GM23338 (cell line): ENCODE measurements at regions not wholly inside any gene's neighbourhood (a gene's known extent, or its start where the extent isn't known, plus 50 kb on each side); places are given as distances from the start of the nearest gene placed in this dataset.

ENCODE experiments used
- ATAC-seq: fragments of 200-7000 bp; cut with Tn5 transposase; 3 replicates; pipeline ENCODE4 v1.9.1; 2020
- DNase-seq: peaks from one replicate; pipeline ENCODE4 v3.0.0-alpha.2; 2015; ENCODE audit warnings: low spot score
- H2AFZ ChIP-seq: fragments of 200-600 bp; sonication (generic); 2 replicates; pipeline ENCODE4 v1.8.0; 2016; ENCODE audit warnings: antibody characterized with exemption, mild to moderate bottlenecking, moderate library complexity
- H3F3A ChIP-seq: fragments of 200-600 bp; sonication (generic); replicated peaks from 2 replicates; pipeline ENCODE4 v1.8.0; 2017; ENCODE audit warnings: antibody characterized with exemption, mixed run types, low read depth
- H3K27ac ChIP-seq: fragments of 200-600 bp; sonication (generic); 2 replicates; pipeline ENCODE4 v1.6.1; 2016; ENCODE audit warnings: low read depth
- H3K27me3 ChIP-seq: fragments of 200-600 bp; sonication (generic); 2 replicates; pipeline ENCODE4 v1.8.0; 2016; ENCODE audit warnings: mild to moderate bottlenecking, mixed run types, moderate library complexity; ENCODE audit not compliant: insufficient read depth
- H3K36me3 ChIP-seq: fragments of 200-600 bp; sonication (generic); 2 replicates; pipeline ENCODE4 v1.8.0; 2016; ENCODE audit warnings: mild to moderate bottlenecking; ENCODE audit not compliant: insufficient read depth
- H3K4me1 ChIP-seq: fragments of 200-600 bp; sonication (generic); 2 replicates; pipeline ENCODE4 v1.8.0; 2016; ENCODE audit warnings: mild to moderate bottlenecking, moderate library complexity; ENCODE audit not compliant: insufficient read depth
- H3K4me2 ChIP-seq: fragments of 200-600 bp; sonication (generic); 2 replicates; pipeline ENCODE4 v1.7.1; 2017; ENCODE audit warnings: mixed run types
- H3K4me3 ChIP-seq: fragments of 200-600 bp; sonication (generic); 2 replicates; pipeline ENCODE4 v1.6.1; 2016; ENCODE audit warnings: mixed run types
- H3K79me2 ChIP-seq: fragments of 200-600 bp; sonication (generic); replicated peaks from 2 replicates; pipeline ENCODE4 v1.8.0; 2017; ENCODE audit warnings: mild to moderate bottlenecking; ENCODE audit not compliant: insufficient read depth
- H3K9me2 ChIP-seq: fragments of 200-600 bp; sonication (generic); 2 replicates; pipeline ENCODE4 v1.8.0; 2017; ENCODE audit not compliant: insufficient read depth
- H4K20me1 ChIP-seq: fragments of 200-600 bp; sonication (generic); replicated peaks from 2 replicates; pipeline ENCODE4 v1.8.0; 2017; ENCODE audit warnings: mild to moderate bottlenecking; ENCODE audit not compliant: insufficient read depth
- H3K27ac Mint-ChIP-seq: 2 replicates; pipeline ENCODE4 v1.8.0; 2020; ENCODE audit warnings: inconsistent platforms, mild to moderate bottlenecking, moderate library complexity, mixed read lengths
- H3K27me3 Mint-ChIP-seq: 3 replicates; pipeline ENCODE4 v1.8.0; 2022; ENCODE audit warnings: low read depth, mild to moderate bottlenecking, moderate library complexity, mixed read lengths, inconsistent platforms; ENCODE audit not compliant: insufficient read depth, poor library complexity
- H3K36me3 Mint-ChIP-seq: 3 replicates; pipeline ENCODE4 v1.8.0; 2021; ENCODE audit warnings: low read depth, mild to moderate bottlenecking, inconsistent platforms, moderate library complexity, mixed read lengths
- H3K4me1 Mint-ChIP-seq: 3 replicates; pipeline ENCODE4 v1.8.0; 2020; ENCODE audit warnings: mild to moderate bottlenecking, inconsistent platforms, mixed read lengths
- H3K4me3 Mint-ChIP-seq: 3 replicates; pipeline ENCODE4 v1.8.0; 2021; ENCODE audit warnings: moderate library complexity, mild to moderate bottlenecking, inconsistent platforms, mixed read lengths
- H3K9me3 Mint-ChIP-seq: 3 replicates; pipeline ENCODE4 v1.8.0; 2020; ENCODE audit warnings: moderate library complexity, mild to moderate bottlenecking, inconsistent platforms, mixed read lengths
- CREB1 ChIP-seq: fragments of 250-450 bp; sonication (Bioruptor Pico); IDR thresholded peaks from 2 replicates; pipeline ENCODE4 v1.5.0; 2020; ENCODE audit warnings: low read depth, mild to moderate bottlenecking, moderate library complexity
- ETS1 ChIP-seq: IDR thresholded peaks from 2 replicates; pipeline ENCODE4 v1.6.1; 2016; ENCODE audit warnings: antibody characterized with exemption
- EZH2 ChIP-seq: fragments of 200-600 bp; sonication (generic); IDR thresholded peaks from one replicate; pipeline ENCODE4 v1.8.0; 2017; ENCODE audit warnings: antibody characterized with exemption, mild to moderate bottlenecking, low read depth; ENCODE audit not compliant: unreplicated experiment
- EZH2phosphoT487 ChIP-seq: fragments of 200-600 bp; sonication (generic); IDR thresholded peaks from one replicate; pipeline ENCODE4 v1.8.1; 2018; ENCODE audit warnings: antibody characterized with exemption; ENCODE audit not compliant: unreplicated experiment
- JUNB ChIP-seq: IDR thresholded peaks from one replicate; pipeline ENCODE4 v1.6.1; 2016; ENCODE audit warnings: antibody characterized with exemption; ENCODE audit not compliant: unreplicated experiment
- NANOG ChIP-seq: IDR thresholded peaks from 2 replicates; pipeline ENCODE4 v1.6.1; 2016; ENCODE audit warnings: antibody characterized with exemption, borderline replicate concordance
- POLR2AphosphoS5 ChIP-seq: IDR thresholded peaks from 2 replicates; pipeline ENCODE4 v1.6.1; 2016; ENCODE audit warnings: antibody characterized with exemption, low read depth
- STAT1 ChIP-seq: IDR thresholded peaks from one replicate; pipeline ENCODE4 v1.6.1; 2016; ENCODE audit warnings: antibody characterized with exemption; ENCODE audit not compliant: unreplicated experiment
- ZNF114 ChIP-seq: fragments of 250-450 bp; sonication (Bioruptor Pico); IDR thresholded peaks from 2 replicates; pipeline ENCODE4 v1.5.0; 2020; ENCODE audit warnings: mild to moderate bottlenecking, moderate library complexity
- ZNF331 ChIP-seq: fragments of 250-450 bp; sonication (Bioruptor Pico); IDR thresholded peaks from 2 replicates; pipeline ENCODE4 v1.5.0; 2020; ENCODE audit warnings: low read depth, mild to moderate bottlenecking, moderate library complexity
- TF ChIP-seq, protein P1 (sequence below), 2 experiments: fragments of 200-600 bp in 1 of 2; sonication (generic) in 1 of 2; conservative IDR thresholded peaks; 2 replicates each; pipeline versions ENCODE4 v1.5.1 to v1.6.1; 2016 to 2017; ENCODE audit warnings: antibody characterized with exemption in 2 of 2, low read depth in 2 of 2, mild to moderate bottlenecking in 2 of 2, moderate library complexity in 1 of 2

GRCh38 chr12:115035535-115036107 lies 351.6 kb upstream of the TBX3 start:
- Histone ChIP-seq H3K36me3 (no peaks in the 10 kb centered on the region), H3K79me2 (no peaks in the 10 kb centered on the region), H3K4me2 (no peak overlapping the region), H3K4me3 (no peak overlapping the region), H2AFZ (no peak overlapping the region), H4K20me1 (no peaks in the 10 kb centered on the region), H3K9me2 (0 out of 2 replicates have a peak, but pooled peaks cover 4% of the 10 kb centered on the region), H3K27me3 (no peaks in the 10 kb centered on the region), H3K27ac (no peak overlapping the region), H3K4me1 (no peaks in the 10 kb centered on the region), H3F3A (no peaks in the 10 kb centered on the region)
- TF ChIP-seq ETS1, result no peak
- TF ChIP-seq, protein P1, sequence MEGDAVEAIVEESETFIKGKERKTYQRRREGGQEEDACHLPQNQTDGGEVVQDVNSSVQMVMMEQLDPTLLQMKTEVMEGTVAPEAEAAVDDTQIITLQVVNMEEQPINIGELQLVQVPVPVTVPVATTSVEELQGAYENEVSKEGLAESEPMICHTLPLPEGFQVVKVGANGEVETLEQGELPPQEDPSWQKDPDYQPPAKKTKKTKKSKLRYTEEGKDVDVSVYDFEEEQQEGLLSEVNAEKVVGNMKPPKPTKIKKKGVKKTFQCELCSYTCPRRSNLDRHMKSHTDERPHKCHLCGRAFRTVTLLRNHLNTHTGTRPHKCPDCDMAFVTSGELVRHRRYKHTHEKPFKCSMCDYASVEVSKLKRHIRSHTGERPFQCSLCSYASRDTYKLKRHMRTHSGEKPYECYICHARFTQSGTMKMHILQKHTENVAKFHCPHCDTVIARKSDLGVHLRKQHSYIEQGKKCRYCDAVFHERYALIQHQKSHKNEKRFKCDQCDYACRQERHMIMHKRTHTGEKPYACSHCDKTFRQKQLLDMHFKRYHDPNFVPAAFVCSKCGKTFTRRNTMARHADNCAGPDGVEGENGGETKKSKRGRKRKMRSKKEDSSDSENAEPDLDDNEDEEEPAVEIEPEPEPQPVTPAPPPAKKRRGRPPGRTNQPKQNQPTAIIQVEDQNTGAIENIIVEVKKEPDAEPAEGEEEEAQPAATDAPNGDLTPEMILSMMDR (conservative IDR thresholded peaks at IDR 0.05; ENCODE audit: low read depth in 2 of 2), result peak in 1 of 2 experiments; percentile 20; a peak in 1 of 4 replicates
- TF ChIP-seq ZNF331 (CRISPR knock-in tag), result no peak
- TF ChIP-seq JUNB, result no peak
- no peak for TF ChIP-seq ZNF114 (CRISPR knock-in tag)
- TF ChIP-seq POLR2AphosphoS5, result no peak
- TF ChIP-seq EZH2, result no peak
- TF ChIP-seq CREB1 (CRISPR knock-in tag), result no peak
- no peak for TF ChIP-seq NANOG
- H3K9me3 Mint-ChIP-seq, result no peaks in the 10 kb centered on the region
- no peaks in the 10 kb centered on the region for H3K36me3 Mint-ChIP-seq
- peaks cover 4% of the 10 kb centered on the region for H3K27me3 Mint-ChIP-seq
- DNase-seq (no peak), ATAC-seq (peak; percentile 41; the same call in 1 of the 3 replicates)
- H3K27ac Mint-ChIP-seq, result no peak overlapping the region
- H3K4me3 Mint-ChIP-seq, result no peak overlapping the region
- H3K4me1 Mint-ChIP-seq, result no peaks in the 10 kb centered on the region

DNA sequence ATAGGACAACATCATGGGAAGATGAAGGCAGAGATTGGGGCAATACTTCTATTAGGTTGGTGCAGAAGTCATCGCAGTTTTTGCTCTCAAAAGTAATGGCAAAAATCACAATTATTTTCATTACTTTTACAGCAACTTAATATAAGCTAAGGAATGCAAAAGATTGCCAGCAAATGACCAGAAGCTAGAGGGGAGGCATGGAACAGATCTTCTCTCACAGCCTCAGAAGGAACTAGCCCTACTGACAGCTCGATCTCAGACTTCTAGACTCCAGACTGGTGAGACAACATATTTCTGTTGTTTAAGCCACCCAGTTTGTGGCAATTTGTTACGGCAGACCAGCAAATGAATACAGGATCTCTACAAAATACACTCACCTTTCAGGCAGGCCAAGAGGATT lies 348.5 kb upstream of the TBX3 start:
- Mint-ChIP-seq H3K36me3 (no peaks in the 10 kb centered on the region), H3K4me1 (no peaks in the 10 kb centered on the region), H3K27me3 (peaks cover 2% of the 10 kb centered on the region), H3K9me3 (no peaks in the 10 kb centered on the region), H3K27ac (no peak overlapping the region), H3K4me3 (no peak overlapping the region)
- no peaks in the 10 kb centered on the region for H3K4me1 ChIP-seq
- DNase-seq (no peak), ATAC-seq (no peak)
- no peaks in the 10 kb centered on the region for H3K36me3 ChIP-seq
- no peak overlapping the region for H3K27ac ChIP-seq
- no peaks in the 10 kb centered on the region for H3F3A ChIP-seq
- H3K4me3 ChIP-seq, result no peak overlapping the region
- 0 out of 2 replicates have a peak, but pooled peaks cover 4% of the 10 kb centered on the region for H3K9me2 ChIP-seq
- no peak overlapping the region for H3K4me2 ChIP-seq
- H3K79me2 ChIP-seq, result no peaks in the 10 kb centered on the region
- H2AFZ ChIP-seq, result no peak overlapping the region
- TF ChIP-seq ZNF114 (CRISPR knock-in tag), result no peak
- TF ChIP-seq STAT1, result no peak
- no peak for TF ChIP-seq ETS1
- TF ChIP-seq EZH2phosphoT487, result no peak
- no peak for TF ChIP-seq CREB1 (CRISPR knock-in tag)
- no peaks in the 10 kb centered on the region for H4K20me1 ChIP-seq
- no peaks in the 10 kb centered on the region for H3K27me3 ChIP-seq
